ENCODE measurements at regions not wholly inside any gene's neighbourhood (a gene's known extent, or its start where the extent isn't known, plus 50 kb on each side); places are given as distances from the start of the nearest gene placed in this dataset.
A peak's percentile ranks its signal among the peaks of the same experiment; 100 is the strongest.

DNA sequence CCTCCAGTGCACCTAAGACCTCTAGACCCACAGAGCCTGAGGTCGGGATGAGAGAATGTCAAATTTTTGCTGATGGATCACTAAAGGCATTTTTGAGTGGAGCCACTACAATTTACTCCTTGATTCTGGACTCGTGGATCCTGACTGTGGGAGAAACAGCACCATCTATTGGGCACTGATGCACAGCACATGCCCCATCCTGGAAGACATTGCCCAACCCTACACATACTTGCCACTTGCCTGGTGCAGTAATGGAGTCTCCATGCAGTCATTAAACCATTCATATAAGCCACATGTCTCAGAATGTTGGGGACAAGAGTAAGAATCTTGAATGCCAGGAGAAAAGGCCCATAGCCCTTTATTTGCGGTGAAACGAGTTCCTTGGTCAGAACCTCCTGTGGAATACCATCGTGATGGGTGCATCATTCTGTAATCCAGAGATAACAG, 103.9 kb downstream of the GGTLC2 start:
- H3K4me1 ChIP-seq (ENCODE audit: insufficient read depth, low read length): peaks cover 16% of the 10 kb centered on the region

DNA sequence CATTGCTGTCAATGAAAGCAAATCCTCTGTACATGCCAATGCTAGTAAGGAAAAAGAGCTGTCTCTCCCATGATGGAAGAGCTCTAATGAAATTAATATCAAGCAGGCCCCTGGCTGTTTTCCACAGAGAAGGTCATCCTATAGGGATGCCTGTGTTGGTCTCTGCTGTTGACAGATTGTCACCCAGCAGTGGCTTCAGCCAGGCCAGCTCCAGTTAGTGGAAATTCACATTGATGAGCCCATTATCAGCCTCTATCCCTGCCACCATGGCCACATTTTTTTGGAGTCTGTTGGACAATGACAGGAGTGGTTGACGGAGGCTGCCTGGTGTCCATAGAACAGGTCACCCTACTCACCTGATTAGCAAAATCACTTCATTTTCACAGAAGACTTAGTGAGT, 104.3 kb downstream of the GGTLC2 start:
- H3K27ac ChIP-seq (ENCODE audit: low read depth, low read length): no peak overlapping the region
- no peaks in the 10 kb centered on the region for H3K36me3 ChIP-seq (ENCODE audit: insufficient read depth, low read length)
- H3K36me3 Mint-ChIP-seq: no peaks in the 10 kb centered on the region
- H3K9me3 Mint-ChIP-seq: no peaks in the 10 kb centered on the region
- DNase-seq: no peak
- peaks cover 21% of the 10 kb centered on the region for H3K4me1 ChIP-seq (ENCODE audit: insufficient read depth, low read length)
- peaks cover 0 to 2% of the 10 kb centered on the region in 2 donors for H3K27me3 Mint-ChIP-seq
- H3K9me3 ChIP-seq (ENCODE audit: low read length): no peaks in the 10 kb centered on the region
- peak overlapping the region in 4 of 8 donors; percentile 6 to 70 (median 51) for H3K27ac Mint-ChIP-seq
- no peak overlapping the region for H3K4me3 ChIP-seq (ENCODE audit: low read length)
- peaks cover 61 to 66% (median 61%) of the 10 kb centered on the region in 3 donors for H3K4me1 Mint-ChIP-seq
- no peak overlapping the region for H3K4me3 Mint-ChIP-seq
- POLR2A ChIA-PET: no interaction called here
- CTCF ChIA-PET: interaction anchor here (1.3 to 11.5 kb wide), 6 partner anchors 21 to 207 kb away, joined by 3 to 194 read pairs (median 58); no protein-coding TSS in a partner anchor
- no peaks in the 10 kb centered on the region for H3K27me3 ChIP-seq (ENCODE audit: insufficient read depth, low read length, poor library complexity, severe bottlenecking)

More for the DNA sequence above, 103.9 kb downstream of the GGTLC2 start:
- CTCF ChIA-PET: interaction anchor here (1.6 to 11.5 kb wide), 6 partner anchors 22 to 134 kb away, joined by 6 to 194 read pairs (median 112); partner anchors contain the start of gene IGLL5
- POLR2A ChIA-PET: no interaction called here
- peak in 2 of 5 donors; percentile 27 to 66 for DNase-seq
- H3K9me3 ChIP-seq (ENCODE audit: low read length): no peaks in the 10 kb centered on the region
- Mint-ChIP-seq H3K4me3 (peak overlapping the region in 4 of 7 donors; percentile 33 to 59 (median 54)), H3K4me1 (peaks cover 56 to 62% (median 57%) of the 10 kb centered on the region in 3 donors), H3K36me3 (no peaks in the 10 kb centered on the region), H3K27ac (peak overlapping the region in 7 of 8 donors; percentile 6 to 87 (median 67)), H3K9me3 (no peaks in the 10 kb centered on the region), H3K27me3 (peaks cover 2 to 3% of the 10 kb centered on the region in 2 donors)
- H3K27me3 ChIP-seq (ENCODE audit: insufficient read depth, low read length, poor library complexity, severe bottlenecking): no peaks in the 10 kb centered on the region
- H3K36me3 ChIP-seq (ENCODE audit: insufficient read depth, low read length): no peaks in the 10 kb centered on the region
- no peak overlapping the region for H3K4me3 ChIP-seq (ENCODE audit: low read length)
- H3K27ac ChIP-seq (ENCODE audit: low read depth, low read length): no peak overlapping the region

DNA sequence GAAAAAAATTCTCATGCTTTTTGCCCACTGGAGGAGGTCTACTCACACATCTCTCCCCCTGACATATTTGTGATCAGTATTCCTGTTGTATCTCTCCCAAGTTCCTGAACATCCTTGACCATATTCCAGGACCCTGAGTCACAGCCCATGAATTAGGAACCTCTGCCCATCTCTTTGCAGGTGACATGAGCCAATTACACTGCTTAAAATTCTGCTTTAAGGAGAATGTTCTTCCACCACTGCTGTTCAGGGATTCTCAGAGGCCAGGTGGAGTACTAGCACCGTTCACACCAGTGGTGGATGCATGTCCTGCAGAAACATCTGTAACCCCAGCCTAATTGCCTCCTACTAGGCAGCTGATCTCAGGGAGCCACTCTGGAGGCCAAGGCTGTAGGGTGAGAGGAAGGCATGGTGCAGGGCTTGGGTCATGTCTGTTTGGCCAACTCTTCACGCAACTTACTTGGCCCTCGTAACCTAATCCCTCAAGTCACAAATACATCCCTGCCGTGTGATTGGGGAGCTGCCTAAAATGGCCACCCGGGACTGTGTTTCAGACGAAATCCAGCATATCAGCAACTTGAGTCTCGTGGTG, 104.8 kb downstream of the GGTLC2 start:
- no peaks in the 10 kb centered on the region for H3K27me3 ChIP-seq (ENCODE audit: insufficient read depth, low read length, poor library complexity, severe bottlenecking)
- H3K9me3 ChIP-seq (ENCODE audit: low read length): no peaks in the 10 kb centered on the region
- H3K36me3 Mint-ChIP-seq: no peaks in the 10 kb centered on the region
- no peaks in the 10 kb centered on the region for H3K9me3 Mint-ChIP-seq
- ChIA-PET CTCF (interaction anchor here (1.3 to 11.5 kb wide), 7 partner anchors 21 to 206 kb away, joined by 3 to 194 read pairs (median 60); no protein-coding TSS in a partner anchor), POLR2A (interaction anchor here (1.2 kb wide), 1 partner anchor 14 kb away, joined by 3 read pairs; no protein-coding TSS in a partner anchor)
- H3K27me3 Mint-ChIP-seq: peaks cover 0 to 2% of the 10 kb centered on the region in 2 donors
- H3K36me3 ChIP-seq (ENCODE audit: insufficient read depth, low read length): no peaks in the 10 kb centered on the region
- peaks cover 26% of the 10 kb centered on the region for H3K4me1 ChIP-seq (ENCODE audit: insufficient read depth, low read length)
- DNase-seq: no peak
- no peak overlapping the region for H3K4me3 ChIP-seq (ENCODE audit: low read length)
- no peak overlapping the region for H3K4me3 Mint-ChIP-seq
- no peak overlapping the region for H3K27ac ChIP-seq (ENCODE audit: low read depth, low read length)
- H3K27ac Mint-ChIP-seq: peak overlapping the region in 5 of 8 donors; percentile 0 to 85 (median 50)
- peaks cover 66 to 71% (median 66%) of the 10 kb centered on the region in 3 donors for H3K4me1 Mint-ChIP-seq

DNA sequence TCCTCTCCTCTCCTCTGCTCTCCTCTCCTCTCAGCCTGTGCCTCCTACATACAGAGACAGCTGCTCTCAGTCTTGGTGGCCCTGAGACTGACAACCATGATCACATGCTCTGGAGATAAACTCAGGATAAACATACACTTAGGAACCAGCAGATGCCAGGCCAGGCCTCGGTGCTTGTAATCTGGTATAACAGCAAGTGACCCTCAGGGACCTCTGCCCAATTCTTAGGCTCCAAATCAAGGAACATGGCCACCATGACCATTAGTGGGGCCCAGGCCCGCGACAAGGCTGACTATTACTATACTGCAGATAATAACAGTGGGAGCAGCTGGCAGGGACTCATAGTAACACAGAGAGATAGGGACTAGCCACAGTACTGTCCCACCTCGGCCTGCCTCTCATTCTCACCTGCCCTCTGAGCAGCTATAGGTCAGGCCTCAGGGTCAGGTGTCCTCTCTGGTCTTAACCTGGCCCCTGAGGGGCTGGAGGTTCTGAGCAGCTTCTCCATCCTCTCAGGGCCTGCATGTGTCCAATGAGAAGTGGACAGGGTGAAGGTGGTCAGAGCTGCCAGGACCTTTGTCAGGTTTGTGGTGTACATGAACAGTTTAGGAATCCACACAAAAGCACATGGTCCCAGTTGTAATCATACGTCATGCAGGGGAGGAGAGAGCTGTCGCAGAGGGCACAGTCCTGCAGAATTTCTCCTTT, 106.1 kb downstream of the GGTLC2 start:
- Mint-ChIP-seq H3K4me1 (peaks cover 71 to 81% (median 74%) of the 10 kb centered on the region in 3 donors), H3K27ac (peak overlapping the region in 3 of 8 donors; percentile 32 to 85 (median 85)), H3K9me3 (no peaks in the 10 kb centered on the region), H3K36me3 (no peaks in the 10 kb centered on the region), H3K4me3 (no peak overlapping the region), H3K27me3 (no peaks in the 10 kb centered on the region)
- no peak for DNase-seq
- CTCF ChIA-PET: interaction anchor here (4.3 to 11.5 kb wide), 7 partner anchors 19 to 132 kb away, joined by 32 to 194 read pairs (median 86); no protein-coding TSS in a partner anchor
- no peaks in the 10 kb centered on the region for H3K36me3 ChIP-seq (ENCODE audit: insufficient read depth, low read length)
- peaks cover 38% of the 10 kb centered on the region for H3K4me1 ChIP-seq (ENCODE audit: insufficient read depth, low read length)
- no peaks in the 10 kb centered on the region for H3K9me3 ChIP-seq (ENCODE audit: low read length)
- no peaks in the 10 kb centered on the region for H3K27me3 ChIP-seq (ENCODE audit: insufficient read depth, low read length, poor library complexity, severe bottlenecking)
- no peak overlapping the region for H3K27ac ChIP-seq (ENCODE audit: low read depth, low read length)
- POLR2A ChIA-PET: interaction anchor here (1.2 kb wide), 1 partner anchor 13 kb away, joined by 3 read pairs; no protein-coding TSS in a partner anchor
- no peak overlapping the region for H3K4me3 ChIP-seq (ENCODE audit: low read length)

DNA sequence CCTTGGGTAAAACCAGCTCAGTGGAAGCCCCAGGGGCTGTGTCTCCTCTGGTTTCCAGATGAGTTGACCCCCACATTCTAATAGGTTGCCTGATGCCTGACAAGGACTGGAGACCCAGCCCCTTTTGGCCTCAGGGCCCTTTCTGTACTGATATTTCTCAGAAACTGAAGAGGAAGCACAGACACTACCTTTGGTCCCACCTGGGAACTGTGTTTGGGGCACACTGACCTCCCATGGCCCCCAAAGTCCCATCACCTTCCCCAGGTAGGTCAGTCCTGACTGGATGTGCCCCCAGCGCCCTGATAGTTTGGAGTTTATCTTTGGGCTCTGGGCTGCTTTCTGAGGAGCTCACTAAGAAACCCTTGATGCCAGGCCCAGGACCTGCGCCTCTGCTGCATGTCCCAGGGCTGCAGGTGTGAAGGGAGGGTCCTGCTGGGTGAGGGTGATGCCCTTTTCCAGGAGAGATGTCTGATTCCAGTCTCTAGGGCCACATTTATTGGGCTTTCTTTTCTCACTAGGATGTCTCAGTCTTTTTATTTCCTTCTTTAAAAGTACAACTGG, 106.7 kb downstream of the GGTLC2 start:
- no peaks in the 10 kb centered on the region for H3K36me3 ChIP-seq (ENCODE audit: insufficient read depth, low read length)
- Mint-ChIP-seq H3K27me3 (no peaks in the 10 kb centered on the region), H3K4me1 (peaks cover 75 to 81% (median 75%) of the 10 kb centered on the region in 3 donors), H3K4me3 (no peak overlapping the region), H3K9me3 (no peaks in the 10 kb centered on the region), H3K36me3 (no peaks in the 10 kb centered on the region), H3K27ac (peak overlapping the region in 1 of 8 donors; percentile 51)
- H3K27ac ChIP-seq (ENCODE audit: low read depth, low read length): no peak overlapping the region
- no peak overlapping the region for H3K4me3 ChIP-seq (ENCODE audit: low read length)
- no peak for DNase-seq
- H3K9me3 ChIP-seq (ENCODE audit: low read length): no peaks in the 10 kb centered on the region
- CTCF ChIA-PET: interaction anchor here (3.1 to 11.5 kb wide), 8 partner anchors 19 to 132 kb away, joined by 32 to 194 read pairs (median 73); no protein-coding TSS in a partner anchor
- H3K27me3 ChIP-seq (ENCODE audit: insufficient read depth, low read length, poor library complexity, severe bottlenecking): no peaks in the 10 kb centered on the region
- POLR2A ChIA-PET: no interaction called here
- peaks cover 44% of the 10 kb centered on the region for H3K4me1 ChIP-seq (ENCODE audit: insufficient read depth, low read length)

DNA sequence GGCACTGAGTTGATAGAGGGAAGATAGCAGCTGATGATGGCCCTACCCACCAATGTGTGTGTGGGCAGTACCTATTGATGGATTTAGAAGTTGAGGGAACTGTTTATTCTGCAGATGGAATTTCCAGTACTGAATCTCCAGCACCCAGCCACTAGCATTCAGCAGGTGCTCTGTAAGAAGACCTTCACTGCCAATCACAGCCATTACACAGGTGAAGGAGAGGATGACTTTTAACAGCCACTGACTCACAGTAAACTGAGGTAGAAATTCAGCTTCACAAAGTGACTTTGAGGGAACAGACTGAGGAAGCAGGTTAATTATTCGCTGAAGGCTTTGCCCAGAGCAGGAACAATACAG, 107.8 kb downstream of the GGTLC2 start:
- Histone ChIP-seq H3K9me3 (ENCODE audit: low read length) (no peaks in the 10 kb centered on the region), H3K27ac (ENCODE audit: low read depth, low read length) (no peak overlapping the region), H3K4me3 (ENCODE audit: low read length) (no peak overlapping the region), H3K4me1 (ENCODE audit: insufficient read depth, low read length) (peaks cover 47% of the 10 kb centered on the region), H3K27me3 (ENCODE audit: insufficient read depth, low read length, poor library complexity, severe bottlenecking) (no peaks in the 10 kb centered on the region), H3K36me3 (ENCODE audit: insufficient read depth, low read length) (no peaks in the 10 kb centered on the region)
- H3K27ac Mint-ChIP-seq: peak overlapping the region in 7 of 8 donors; percentile 2 to 98 (median 54)
- POLR2A ChIA-PET: interaction anchor here (1.2 to 1.8 kb wide), 3 partner anchors 12 to 58 kb away, joined by 4 to 8 read pairs (median 5); no protein-coding TSS in a partner anchor
- peak overlapping the region in 1 of 7 donors; percentile 1 for H3K4me3 Mint-ChIP-seq
- no peak for DNase-seq
- H3K27me3 Mint-ChIP-seq: no peaks in the 10 kb centered on the region
- H3K9me3 Mint-ChIP-seq: no peaks in the 10 kb centered on the region
- CTCF ChIA-PET: interaction anchor here (1.3 to 11.5 kb wide), 21 partner anchors 8 to 203 kb away, joined by 4 to 194 read pairs (median 18); no protein-coding TSS in a partner anchor
- peaks cover 76 to 82% (median 79%) of the 10 kb centered on the region in 3 donors for H3K4me1 Mint-ChIP-seq
- H3K36me3 Mint-ChIP-seq: no peaks in the 10 kb centered on the region

DNA sequence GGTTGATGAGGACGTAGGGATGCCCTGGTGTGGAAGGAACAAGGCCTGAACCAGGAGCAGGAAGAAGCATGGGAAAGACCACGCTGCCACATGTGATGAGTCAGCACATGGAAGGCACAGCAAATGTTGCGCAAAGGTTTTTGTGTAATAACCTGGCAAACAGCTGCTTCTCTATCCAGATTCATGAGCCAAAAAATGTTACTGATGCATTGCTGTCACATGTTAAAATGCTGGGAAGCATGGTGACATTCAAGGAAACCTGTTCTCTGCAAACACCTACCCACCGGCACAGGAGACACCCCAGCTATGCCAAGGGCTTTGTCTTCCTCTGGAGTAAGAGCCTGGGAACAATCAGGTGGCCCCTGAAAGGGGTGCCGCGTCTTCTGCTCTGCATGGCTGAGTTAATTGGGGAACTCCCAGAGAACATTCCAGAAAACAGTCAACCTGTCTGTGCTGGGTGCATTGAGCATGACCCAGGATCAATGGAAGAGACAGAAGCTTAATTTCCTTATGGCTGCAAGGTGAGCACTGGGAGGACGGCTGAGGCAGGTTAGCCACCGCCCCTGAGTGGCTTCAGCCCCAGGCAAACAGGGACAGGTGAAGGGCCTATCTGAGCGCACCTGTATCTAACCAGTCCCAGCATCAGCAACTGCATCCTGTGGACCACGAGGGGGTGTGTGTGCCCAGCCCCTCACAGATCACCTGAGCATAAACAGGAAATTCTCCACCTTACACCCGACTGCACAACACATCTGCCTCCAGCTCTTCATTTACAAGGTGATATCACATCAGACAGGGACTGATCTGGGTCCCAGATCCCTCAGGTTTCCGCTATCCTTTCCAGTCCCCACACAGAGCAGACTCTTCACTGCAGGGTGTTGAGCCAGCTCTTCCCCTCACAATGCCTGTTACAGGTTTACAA, 108.4 kb downstream of the GGTLC2 start:
- no peaks in the 10 kb centered on the region for H3K9me3 Mint-ChIP-seq
- ChIA-PET CTCF (interaction anchor here (0.6 to 11.5 kb wide), 48 partner anchors 9 to 369 kb away, joined by 3 to 194 read pairs (median 5); no protein-coding TSS in a partner anchor), POLR2A (interaction anchor here (0.7 to 1.9 kb wide), 10 partner anchors 11 to 131 kb away, joined by 3 to 10 read pairs (median 5); no protein-coding TSS in a partner anchor)
- Histone ChIP-seq H3K9me3 (ENCODE audit: low read length) (no peaks in the 10 kb centered on the region), H3K4me1 (ENCODE audit: insufficient read depth, low read length) (peaks cover 43% of the 10 kb centered on the region), H3K4me3 (ENCODE audit: low read length) (no peak overlapping the region), H3K27ac (ENCODE audit: low read depth, low read length) (no peak overlapping the region), H3K36me3 (ENCODE audit: insufficient read depth, low read length) (no peaks in the 10 kb centered on the region), H3K27me3 (ENCODE audit: insufficient read depth, low read length, poor library complexity, severe bottlenecking) (no peaks in the 10 kb centered on the region)
- H3K36me3 Mint-ChIP-seq: peaks cover 0 to 1% (median 0%) of the 10 kb centered on the region in 3 donors
- peak in 3 of 5 donors; percentile 50 to 69 (median 60) for DNase-seq
- H3K27me3 Mint-ChIP-seq: no peaks in the 10 kb centered on the region
- peak overlapping the region; percentile 38 to 87 (median 71) for H3K4me3 Mint-ChIP-seq
- H3K27ac Mint-ChIP-seq: peak overlapping the region; percentile 67 to 98 (median 92)
- peaks cover 75 to 82% (median 79%) of the 10 kb centered on the region in 3 donors for H3K4me1 Mint-ChIP-seq
